ENCODE measurements at regions not wholly inside any gene's neighbourhood (a gene's known extent, or its start where the extent isn't known, plus 50 kb on each side); places are given as distances from the start of the nearest gene placed in this dataset.

DNA sequence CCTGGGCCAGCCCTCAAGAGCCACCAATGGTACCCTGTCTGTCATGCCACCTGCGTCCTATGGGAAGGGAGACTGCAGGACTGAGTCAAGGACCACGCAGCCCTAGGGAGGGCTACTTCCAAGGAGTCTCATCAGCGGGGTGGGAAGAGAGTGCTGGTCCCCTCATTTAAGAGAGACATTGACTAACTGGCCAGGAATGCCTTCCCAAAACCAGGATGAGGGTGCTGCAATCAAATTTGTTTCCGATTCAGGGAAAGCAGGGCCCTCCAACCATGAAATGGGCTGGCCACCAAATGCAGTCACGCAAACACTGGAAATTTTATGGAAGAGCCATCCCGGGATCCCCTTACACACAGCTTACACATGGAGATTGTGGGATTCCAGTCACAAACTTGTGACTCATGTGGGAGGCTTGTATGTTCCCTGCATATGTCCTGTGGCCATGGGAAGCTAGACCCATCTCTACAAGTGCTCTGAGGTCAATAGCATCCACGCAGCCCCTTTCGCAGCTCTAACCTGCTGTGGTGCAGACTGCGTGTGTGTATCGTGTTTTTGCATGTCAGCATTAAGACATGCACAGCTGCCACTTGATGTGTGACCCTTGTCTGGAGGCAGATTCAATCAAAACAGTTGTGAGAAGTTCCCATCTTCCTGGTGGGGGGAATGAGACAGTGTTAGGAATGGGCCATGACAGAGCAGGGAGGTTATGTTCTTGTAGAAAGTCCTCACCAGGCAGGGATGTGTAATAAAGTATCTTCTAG, 53.0 kb upstream of the CST7 start:
- Mint-ChIP-seq H3K4me1 (no peaks in the 10 kb centered on the region), H3K27me3 (ENCODE audit: low read depth) (no peaks in the 10 kb centered on the region), H3K9me3 (peaks cover 5% of the 10 kb centered on the region), H3K4me3 (no peak overlapping the region), H3K36me3 (ENCODE audit: low read depth) (no peaks in the 10 kb centered on the region), H3K27ac (ENCODE audit: unreplicated experiment) (no peak overlapping the region)
- DNase-seq (ENCODE audit: low read depth, low spot score), result no peak
- TF ChIP-seq, protein P1, sequence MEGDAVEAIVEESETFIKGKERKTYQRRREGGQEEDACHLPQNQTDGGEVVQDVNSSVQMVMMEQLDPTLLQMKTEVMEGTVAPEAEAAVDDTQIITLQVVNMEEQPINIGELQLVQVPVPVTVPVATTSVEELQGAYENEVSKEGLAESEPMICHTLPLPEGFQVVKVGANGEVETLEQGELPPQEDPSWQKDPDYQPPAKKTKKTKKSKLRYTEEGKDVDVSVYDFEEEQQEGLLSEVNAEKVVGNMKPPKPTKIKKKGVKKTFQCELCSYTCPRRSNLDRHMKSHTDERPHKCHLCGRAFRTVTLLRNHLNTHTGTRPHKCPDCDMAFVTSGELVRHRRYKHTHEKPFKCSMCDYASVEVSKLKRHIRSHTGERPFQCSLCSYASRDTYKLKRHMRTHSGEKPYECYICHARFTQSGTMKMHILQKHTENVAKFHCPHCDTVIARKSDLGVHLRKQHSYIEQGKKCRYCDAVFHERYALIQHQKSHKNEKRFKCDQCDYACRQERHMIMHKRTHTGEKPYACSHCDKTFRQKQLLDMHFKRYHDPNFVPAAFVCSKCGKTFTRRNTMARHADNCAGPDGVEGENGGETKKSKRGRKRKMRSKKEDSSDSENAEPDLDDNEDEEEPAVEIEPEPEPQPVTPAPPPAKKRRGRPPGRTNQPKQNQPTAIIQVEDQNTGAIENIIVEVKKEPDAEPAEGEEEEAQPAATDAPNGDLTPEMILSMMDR (conservative IDR thresholded peaks at IDR 0.05), result no peak

DNA sequence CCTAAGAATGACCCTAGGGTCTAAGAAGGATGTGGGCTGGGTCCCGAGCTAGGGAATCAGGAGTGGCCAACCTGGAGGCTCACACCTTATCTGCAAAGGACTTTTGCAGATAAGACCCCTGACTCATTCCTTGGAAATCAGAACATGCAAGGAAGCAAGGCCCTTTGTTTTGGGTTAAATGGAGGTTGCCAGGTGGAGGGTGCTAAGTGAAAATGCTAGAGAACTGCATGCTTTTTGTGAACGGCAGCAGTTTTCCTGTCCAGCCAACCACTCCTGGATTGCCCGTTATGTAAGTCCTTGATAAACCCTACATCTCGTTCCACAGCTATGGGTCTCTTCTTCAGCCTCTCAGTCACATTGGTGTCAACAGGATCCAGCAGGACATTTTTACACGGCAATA, 52.1 kb upstream of the CST7 start:
- no peaks in the 10 kb centered on the region for H3K36me3 Mint-ChIP-seq (ENCODE audit: low read depth)
- DNase-seq (ENCODE audit: low read depth, low spot score), result no peak
- H3K4me1 Mint-ChIP-seq, result no peaks in the 10 kb centered on the region
- TF ChIP-seq, protein P1 (conservative IDR thresholded peaks at IDR 0.05), result no peak
- H3K27ac Mint-ChIP-seq (ENCODE audit: unreplicated experiment), result no peak overlapping the region
- H3K4me3 Mint-ChIP-seq, result no peak overlapping the region
- H3K27me3 Mint-ChIP-seq (ENCODE audit: low read depth), result no peaks in the 10 kb centered on the region
- peaks cover 5% of the 10 kb centered on the region for H3K9me3 Mint-ChIP-seq

DNA sequence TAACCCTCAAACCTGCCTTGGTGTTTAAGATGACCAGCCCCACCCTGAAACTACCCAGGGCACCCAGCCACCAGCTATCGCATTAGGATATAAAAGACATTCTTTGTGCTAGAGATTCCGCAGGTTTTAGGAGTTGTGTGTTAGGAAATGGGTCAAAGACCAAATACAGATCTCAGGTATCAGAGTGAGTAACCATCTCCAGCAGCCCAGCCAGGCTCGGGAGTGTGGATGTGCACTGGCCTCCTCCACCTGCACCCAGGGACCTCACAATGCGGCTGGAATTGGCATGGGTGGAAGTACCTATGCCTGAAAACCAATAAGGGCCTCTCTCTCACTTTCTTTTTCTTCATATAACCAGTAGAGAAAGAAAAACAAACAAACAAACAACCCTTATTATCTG, 51.1 kb upstream of the CST7 start:
- Mint-ChIP-seq H3K27ac (ENCODE audit: unreplicated experiment) (no peak overlapping the region), H3K9me3 (peaks cover 5% of the 10 kb centered on the region)

DNA sequence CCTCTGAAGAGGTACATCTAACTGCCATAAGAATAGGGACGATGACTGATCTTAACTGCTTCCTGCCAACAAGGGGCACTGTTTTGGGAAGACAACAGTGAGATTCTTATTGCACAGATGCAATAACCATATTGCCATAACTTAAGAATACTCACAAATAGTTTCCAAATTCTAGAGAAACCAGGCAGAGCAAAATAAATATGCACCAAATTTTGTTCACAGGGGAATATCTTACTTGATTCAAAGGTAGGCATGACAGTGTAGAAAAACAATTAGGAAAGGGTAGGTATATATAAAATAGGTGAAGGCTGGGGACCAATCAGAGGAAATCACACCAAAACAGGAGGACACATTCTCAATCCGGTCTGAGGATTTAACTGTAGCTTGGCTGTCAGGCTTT, 49.9 kb upstream of the CST7 start:
- Mint-ChIP-seq H3K27me3 (ENCODE audit: low read depth) (no peaks in the 10 kb centered on the region), H3K36me3 (ENCODE audit: low read depth) (no peaks in the 10 kb centered on the region), H3K27ac (ENCODE audit: unreplicated experiment) (no peak overlapping the region), H3K4me1 (no peaks in the 10 kb centered on the region), H3K9me3 (peaks cover 5% of the 10 kb centered on the region), H3K4me3 (no peak overlapping the region)
- TF ChIP-seq, protein P1 (conservative IDR thresholded peaks at IDR 0.05), result no peak
- no peak for DNase-seq (ENCODE audit: low read depth, low spot score)

More for the DNA sequence above, 51.1 kb upstream of the CST7 start:
- no peaks in the 10 kb centered on the region for H3K36me3 Mint-ChIP-seq (ENCODE audit: low read depth)
- DNase-seq (ENCODE audit: low read depth, low spot score), result no peak
- H3K4me1 Mint-ChIP-seq, result no peaks in the 10 kb centered on the region
- TF ChIP-seq, protein P1 (conservative IDR thresholded peaks at IDR 0.05), result no peak
- H3K27me3 Mint-ChIP-seq (ENCODE audit: low read depth), result no peaks in the 10 kb centered on the region
- H3K4me3 Mint-ChIP-seq, result no peak overlapping the region
